ENCODE measurements at regions not wholly inside any gene's neighbourhood (a gene's known extent, or its start where the extent isn't known, plus 50 kb on each side); places are given as distances from the start of the nearest gene placed in this dataset.

GRCh38 chr6:56862415-56863175 lies 92.3 kb upstream of the BEND6 start:
- no peak for TF ChIP-seq CTCF (IDR thresholded peaks at IDR 0.05)
- TF ChIP-seq POLR2A (IDR thresholded peaks at IDR 0.05) = no peak

Data from thyroid gland (tissue), 4 donors.